ENCODE measurements at regions not wholly inside any gene's neighbourhood (a gene's known extent, or its start where the extent isn't known, plus 50 kb on each side); places are given as distances from the start of the nearest gene placed in this dataset.

DNA sequence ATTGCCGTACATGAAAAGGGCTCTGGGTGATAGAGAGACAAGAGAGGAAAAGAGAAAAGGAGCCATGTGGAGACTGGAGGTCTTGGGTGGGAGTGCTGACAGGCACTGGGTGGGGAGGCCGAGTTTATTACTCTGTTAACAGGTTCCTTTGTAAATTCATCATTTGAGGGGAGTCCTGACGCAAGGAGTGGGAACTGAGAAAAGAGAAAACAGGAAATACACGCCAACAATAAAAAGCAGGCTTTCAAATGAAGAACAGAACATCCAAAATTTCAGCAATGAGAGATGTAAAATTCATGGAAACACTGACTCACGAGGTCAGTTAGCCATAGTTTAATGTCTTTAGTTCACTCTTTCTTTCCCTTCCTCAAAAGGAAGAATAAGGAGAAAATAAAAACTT lies 342.8 kb downstream of the TMEM167A start:
- ChIA-PET POLR2A (ENCODE audit: low non-redundant PET) (no interaction called here), CTCF (no interaction called here)
- no peak overlapping the region for H3K27ac ChIP-seq
- TF ChIP-seq, protein P1, sequence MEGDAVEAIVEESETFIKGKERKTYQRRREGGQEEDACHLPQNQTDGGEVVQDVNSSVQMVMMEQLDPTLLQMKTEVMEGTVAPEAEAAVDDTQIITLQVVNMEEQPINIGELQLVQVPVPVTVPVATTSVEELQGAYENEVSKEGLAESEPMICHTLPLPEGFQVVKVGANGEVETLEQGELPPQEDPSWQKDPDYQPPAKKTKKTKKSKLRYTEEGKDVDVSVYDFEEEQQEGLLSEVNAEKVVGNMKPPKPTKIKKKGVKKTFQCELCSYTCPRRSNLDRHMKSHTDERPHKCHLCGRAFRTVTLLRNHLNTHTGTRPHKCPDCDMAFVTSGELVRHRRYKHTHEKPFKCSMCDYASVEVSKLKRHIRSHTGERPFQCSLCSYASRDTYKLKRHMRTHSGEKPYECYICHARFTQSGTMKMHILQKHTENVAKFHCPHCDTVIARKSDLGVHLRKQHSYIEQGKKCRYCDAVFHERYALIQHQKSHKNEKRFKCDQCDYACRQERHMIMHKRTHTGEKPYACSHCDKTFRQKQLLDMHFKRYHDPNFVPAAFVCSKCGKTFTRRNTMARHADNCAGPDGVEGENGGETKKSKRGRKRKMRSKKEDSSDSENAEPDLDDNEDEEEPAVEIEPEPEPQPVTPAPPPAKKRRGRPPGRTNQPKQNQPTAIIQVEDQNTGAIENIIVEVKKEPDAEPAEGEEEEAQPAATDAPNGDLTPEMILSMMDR (conservative IDR thresholded peaks at IDR 0.05; ENCODE audit: low read depth), result no peak
- DNase-seq (ENCODE audit: low spot score), result no peak

DNA sequence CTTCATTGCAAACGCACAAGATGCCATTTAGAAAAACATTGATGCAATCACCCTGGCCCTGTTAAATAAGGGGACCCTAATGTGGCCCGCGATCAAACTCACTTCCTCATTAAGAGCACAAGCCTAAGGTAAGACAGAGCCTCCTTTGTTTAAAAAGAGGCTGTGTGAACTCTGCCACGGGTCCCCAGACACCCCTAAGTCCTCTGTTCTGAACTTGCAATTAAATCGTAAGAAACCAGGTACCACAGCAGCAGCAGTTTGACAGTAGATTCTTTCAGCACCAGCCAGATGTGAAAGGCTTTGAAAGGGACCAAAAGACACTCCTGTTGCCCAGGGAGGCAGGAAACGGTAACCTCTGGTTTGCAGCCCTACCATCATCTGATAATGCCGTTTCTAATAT lies 346.3 kb downstream of the TMEM167A start:
- ChIA-PET POLR2A (ENCODE audit: low non-redundant PET) (no interaction called here), CTCF (no interaction called here)
- no peak overlapping the region for H3K27ac ChIP-seq
- TF ChIP-seq, protein P1 (conservative IDR thresholded peaks at IDR 0.05; ENCODE audit: low read depth), result no peak
- DNase-seq (ENCODE audit: low spot score), result no peak

DNA sequence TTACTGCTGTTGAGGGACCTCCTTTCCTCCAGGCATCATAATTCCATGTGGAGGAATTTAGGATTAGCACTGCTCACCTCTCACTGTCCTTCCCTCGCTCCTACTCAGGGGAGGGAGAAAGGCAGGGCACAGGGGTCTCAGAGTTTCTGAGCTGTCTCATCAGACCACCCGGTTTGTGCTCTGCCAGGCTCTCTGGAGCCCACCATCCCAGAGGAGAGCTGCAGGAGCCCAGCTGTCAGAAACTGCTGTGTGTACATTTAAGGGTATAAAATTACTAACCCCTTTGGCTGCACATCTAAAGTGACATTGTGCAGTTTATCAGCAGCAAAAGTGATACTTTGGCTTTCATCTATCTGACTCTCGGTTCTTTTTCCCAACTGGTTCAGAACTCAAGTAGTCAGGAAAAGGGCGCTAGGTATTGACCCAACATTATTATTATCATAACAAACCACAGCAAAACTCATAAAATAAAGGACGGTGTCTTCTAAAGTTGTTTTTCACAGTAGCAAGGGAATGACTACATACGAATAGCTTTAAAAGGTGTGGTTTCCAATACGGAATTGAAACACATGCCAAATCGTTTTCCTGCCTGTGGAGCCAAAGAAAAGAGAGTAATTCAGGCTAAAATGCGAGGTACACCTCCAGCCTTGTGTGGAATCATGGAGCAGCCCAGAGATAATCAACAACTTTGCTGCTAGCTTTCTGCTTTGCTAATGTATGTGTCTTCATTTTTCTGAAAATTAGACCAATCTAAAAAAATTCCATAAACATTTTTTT lies 348.1 kb downstream of the TMEM167A start:
- ChIA-PET POLR2A (ENCODE audit: low non-redundant PET) (no interaction called here), CTCF (interaction anchor here (0.5 kb wide), 1 partner anchor 162 kb away, joined by 3 read pairs; no protein-coding TSS in a partner anchor)
- H3K27ac ChIP-seq, result no peak overlapping the region
- TF ChIP-seq, protein P1 (conservative IDR thresholded peaks at IDR 0.05; ENCODE audit: low read depth), result no peak
- DNase-seq (ENCODE audit: low spot score), result no peak

DNA sequence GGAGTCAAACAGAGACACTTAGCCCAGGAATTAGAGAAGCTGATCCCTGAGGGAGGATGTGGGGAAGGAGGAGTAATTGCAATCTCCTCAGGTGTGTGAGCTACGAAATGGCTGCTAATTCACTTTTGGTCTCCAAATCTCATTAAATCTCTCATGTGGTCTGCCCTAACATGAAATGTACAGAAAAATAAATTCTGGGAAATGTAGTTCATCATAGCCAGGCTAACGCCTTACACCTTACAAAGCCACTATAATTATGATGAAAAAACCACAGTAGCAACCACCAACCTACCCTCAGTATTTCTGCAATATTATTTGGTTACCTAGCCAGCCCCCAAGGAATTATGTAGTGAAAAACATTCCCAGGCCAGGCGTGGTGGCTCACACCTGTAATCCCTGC lies 354.0 kb downstream of the TMEM167A start:
- no peak for DNase-seq (ENCODE audit: low spot score)
- POLR2A ChIA-PET (ENCODE audit: low non-redundant PET), result no interaction called here
- H3K27ac ChIP-seq, result no peak overlapping the region
- TF ChIP-seq, protein P1 (conservative IDR thresholded peaks at IDR 0.05; ENCODE audit: low read depth), result no peak
- CTCF ChIA-PET, result no interaction called here

DNA sequence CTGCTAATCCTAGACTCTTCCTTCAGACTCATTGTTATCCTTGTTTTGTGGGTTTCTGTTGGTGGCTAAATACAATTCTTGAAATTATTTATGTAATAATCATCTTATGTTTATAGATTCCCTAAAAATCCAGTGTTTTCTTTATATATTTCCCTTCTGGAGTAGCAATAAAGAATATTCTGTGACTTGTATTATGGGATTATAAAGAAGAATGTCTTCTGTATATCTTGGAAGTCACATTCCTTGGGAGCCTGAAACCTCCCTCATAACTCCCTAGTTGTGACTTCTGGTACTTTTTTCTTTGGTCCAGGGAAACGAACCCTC lies 356.1 kb downstream of the TMEM167A start:
- no peak for DNase-seq (ENCODE audit: low spot score)
- POLR2A ChIA-PET (ENCODE audit: low non-redundant PET), result no interaction called here
- CTCF ChIA-PET, result no interaction called here
- TF ChIP-seq, protein P1 (conservative IDR thresholded peaks at IDR 0.05; ENCODE audit: low read depth), result no peak
- no peak overlapping the region for H3K27ac ChIP-seq

DNA sequence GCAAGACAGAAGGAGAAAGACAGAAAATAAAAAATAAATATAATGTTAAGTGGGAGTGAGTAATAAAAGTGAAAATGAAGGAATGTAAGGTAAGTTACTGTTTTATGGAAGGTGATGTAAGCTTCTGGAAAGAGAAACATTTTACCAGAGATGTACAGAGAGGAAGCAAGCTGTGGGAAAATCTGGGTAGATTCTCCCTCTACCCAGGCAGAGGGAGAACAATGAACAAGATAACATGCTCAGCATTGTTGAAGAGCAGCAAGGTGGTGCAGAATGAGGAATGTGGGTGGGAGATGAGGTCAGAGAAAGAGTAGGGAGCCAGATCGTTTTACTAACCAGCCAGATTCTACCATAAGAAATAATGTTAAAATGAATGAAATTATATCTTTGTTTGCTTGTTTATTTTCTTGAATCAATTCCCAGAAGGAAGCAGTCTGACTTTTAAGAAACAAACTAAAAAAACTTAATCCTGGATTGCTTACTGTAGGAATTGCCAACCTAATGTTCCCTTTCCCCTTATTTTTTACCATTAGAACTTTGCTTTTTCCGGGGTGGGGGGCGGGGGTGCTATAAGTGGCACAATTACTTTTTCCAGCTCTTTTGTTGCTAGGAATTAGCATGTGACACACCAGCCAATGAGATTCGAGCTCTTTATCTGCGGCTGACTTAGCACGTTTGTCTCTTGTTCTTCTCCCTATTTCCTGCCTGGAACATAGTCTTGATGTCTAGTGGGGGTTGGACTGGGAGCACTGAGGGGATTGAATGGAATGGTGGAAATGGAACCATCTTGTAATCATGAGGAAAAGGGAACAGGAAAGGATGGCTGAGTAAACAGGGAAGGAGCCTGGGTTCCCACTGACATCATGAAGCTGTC lies 356.7 kb downstream of the TMEM167A start:
- DNase-seq (ENCODE audit: low spot score), result no peak

More for the DNA sequence above, 356.7 kb downstream of the TMEM167A start:
- CTCF ChIA-PET, result no interaction called here
- no peak overlapping the region for H3K27ac ChIP-seq
- TF ChIP-seq, protein P1 (conservative IDR thresholded peaks at IDR 0.05; ENCODE audit: low read depth), result no peak
- POLR2A ChIA-PET (ENCODE audit: low non-redundant PET), result no interaction called here
